ENCODE measurements at regions not wholly inside any gene's neighbourhood (a gene's known extent, or its start where the extent isn't known, plus 50 kb on each side); places are given as distances from the start of the nearest gene placed in this dataset.

- DNase-seq, result no peak
- H3K36me3 ChIP-seq, result no peaks in the 10 kb centered on the region
- TF ChIP-seq POLR2AphosphoS5 (IDR thresholded peaks at IDR 0.05) (no peak), EP300 (IDR thresholded peaks at IDR 0.05) (no peak), POLR2A (IDR thresholded peaks at IDR 0.05) (no peak), CTCF (IDR thresholded peaks at IDR 0.05) (no peak)
- H3K27ac ChIP-seq, result no peak overlapping the region
- 86 to 91% methylated on average over 2 of the region's 2 CpGs for WGBS, 2 donors
- intact Hi-C loops (cut with DNase I), result no loop called here
- H3K4me1 ChIP-seq, result no peaks in the 10 kb centered on the region
- H3K9me3 ChIP-seq, result no peaks in the 10 kb centered on the region
- no peaks in the 10 kb centered on the region for H3K27me3 ChIP-seq
- H3K4me3 ChIP-seq, result no peak overlapping the region
Measured at GRCh38 chr7:10875080-10875479, 98.6 kb upstream of the PHF14 start.

- H3K9me3 ChIP-seq, result no peaks in the 10 kb centered on the region
- DNase-seq, result no peak
- no peak overlapping the region for H3K4me3 ChIP-seq
- no peaks in the 10 kb centered on the region for H3K27me3 ChIP-seq
- WGBS, 2 donors, result 57 to 81% methylated on average over 7 of the region's 7 CpGs
- H3K4me1 ChIP-seq, result no peaks in the 10 kb centered on the region
- no peak overlapping the region for H3K27ac ChIP-seq
- intact Hi-C loops (cut with DNase I), result no loop called here
- TF ChIP-seq POLR2AphosphoS5 (IDR thresholded peaks at IDR 0.05) (no peak), CTCF (IDR thresholded peaks at IDR 0.05) (no peak), POLR2A (IDR thresholded peaks at IDR 0.05) (no peak), EP300 (IDR thresholded peaks at IDR 0.05) (no peak)
- H3K36me3 ChIP-seq, result no peaks in the 10 kb centered on the region
Measured at GRCh38 chr7:10888861-10889260, 84.8 kb upstream of the PHF14 start.

- no peak overlapping the region for H3K4me3 ChIP-seq
- H3K27ac ChIP-seq, result no peak overlapping the region
- 71 to 74% methylated on average over 10 of the region's 10 CpGs for WGBS, 2 donors
- H3K4me1 ChIP-seq, result no peaks in the 10 kb centered on the region
- no peak for DNase-seq
- no peaks in the 10 kb centered on the region for H3K36me3 ChIP-seq
- no peaks in the 10 kb centered on the region for H3K9me3 ChIP-seq
- H3K27me3 ChIP-seq, result no peaks in the 10 kb centered on the region
- TF ChIP-seq POLR2AphosphoS5 (IDR thresholded peaks at IDR 0.05) (no peak), POLR2A (IDR thresholded peaks at IDR 0.05) (no peak), CTCF (IDR thresholded peaks at IDR 0.05) (peak in 3 of 4 experiments; percentile 23 to 59 (median 26)), EP300 (IDR thresholded peaks at IDR 0.05) (no peak)
- intact Hi-C loops (cut with DNase I), result no loop called here
Measured at GRCh38 chr7:10889266-10889898, 84.3 kb upstream of the PHF14 start.

GRCh38 chr7:10908600-10908999 lies 65.1 kb upstream of the PHF14 start:
- Histone ChIP-seq H3K9me3 (no peaks in the 10 kb centered on the region), H3K27ac (no peak overlapping the region), H3K36me3 (no peaks in the 10 kb centered on the region), H3K4me3 (no peak overlapping the region), H3K27me3 (no peaks in the 10 kb centered on the region), H3K4me1 (no peaks in the 10 kb centered on the region)
- TF ChIP-seq CTCF (IDR thresholded peaks at IDR 0.05), result no peak
- TF ChIP-seq EP300 (IDR thresholded peaks at IDR 0.05), result no peak
- no peak for TF ChIP-seq POLR2A (IDR thresholded peaks at IDR 0.05)
- TF ChIP-seq POLR2AphosphoS5 (IDR thresholded peaks at IDR 0.05), result no peak
- 69 to 78% methylated on average over 9 of the region's 9 CpGs for WGBS, 2 donors
- intact Hi-C loops (cut with DNase I), result no loop called here
- no peak for DNase-seq

- H3K4me3 ChIP-seq, result no peak overlapping the region
- H3K4me1 ChIP-seq, result no peaks in the 10 kb centered on the region
- H3K36me3 ChIP-seq, result no peaks in the 10 kb centered on the region
- 91 to 94% methylated on average over 2 of the region's 2 CpGs for WGBS, 2 donors
- H3K27ac ChIP-seq, result no peak overlapping the region
- DNase-seq, result no peak
- TF ChIP-seq POLR2AphosphoS5 (IDR thresholded peaks at IDR 0.05) (no peak), EP300 (IDR thresholded peaks at IDR 0.05) (no peak), CTCF (IDR thresholded peaks at IDR 0.05) (no peak)
- H3K27me3 ChIP-seq, result no peaks in the 10 kb centered on the region
- no peaks in the 10 kb centered on the region for H3K9me3 ChIP-seq
- intact Hi-C loops (cut with DNase I), result no loop called here
Measured at GRCh38 chr7:10910447-10910846, 63.2 kb upstream of the PHF14 start.

Data from sigmoid colon (tissue), 6 donors.